ENCODE measurements at regions not wholly inside any gene's neighbourhood (a gene's known extent, or its start where the extent isn't known, plus 50 kb on each side); places are given as distances from the start of the nearest gene placed in this dataset.

GRCh38 chr2:82730811-82731210 is 1728.3 kb downstream of the SUCLG1 start:
- no peak for TF ChIP-seq CTCF (IDR thresholded peaks at IDR 0.05)
- no peak for TF ChIP-seq ZFX (IDR thresholded peaks at IDR 0.05; ENCODE audit: borderline replicate concordance)
- no peak overlapping the region for H3K27ac ChIP-seq

- TF ChIP-seq ZFX (IDR thresholded peaks at IDR 0.05; ENCODE audit: borderline replicate concordance) (no peak), CTCF (IDR thresholded peaks at IDR 0.05) (no peak)
- H3K27ac ChIP-seq, result no peak overlapping the region
Measured at GRCh38 chr2:82728090-82728489, 1731.0 kb downstream of the SUCLG1 start.

- no peak for TF ChIP-seq CTCF (IDR thresholded peaks at IDR 0.05)
- no peak for TF ChIP-seq ZFX (IDR thresholded peaks at IDR 0.05; ENCODE audit: borderline replicate concordance)
- H3K27ac ChIP-seq, result no peak overlapping the region
Measured at GRCh38 chr2:82708681-82709080, 1750.4 kb downstream of the SUCLG1 start.

GRCh38 chr2:82697231-82697630 is 1761.8 kb downstream of the SUCLG1 start:
- no peak for TF ChIP-seq CTCF (IDR thresholded peaks at IDR 0.05)
- TF ChIP-seq ZFX (IDR thresholded peaks at IDR 0.05; ENCODE audit: borderline replicate concordance), result no peak
- H3K27ac ChIP-seq, result no peak overlapping the region

- no peak overlapping the region for H3K27ac ChIP-seq
- TF ChIP-seq CTCF (IDR thresholded peaks at IDR 0.05) (no peak), ZFX (IDR thresholded peaks at IDR 0.05; ENCODE audit: borderline replicate concordance) (no peak)
Measured at GRCh38 chr2:82694431-82694830, 1764.6 kb downstream of the SUCLG1 start.

- TF ChIP-seq CTCF (IDR thresholded peaks at IDR 0.05) (no peak), ZFX (IDR thresholded peaks at IDR 0.05; ENCODE audit: borderline replicate concordance) (no peak)
- H3K27ac ChIP-seq, result no peak overlapping the region
Measured at GRCh38 chr2:82690757-82691411, 1768.2 kb downstream of the SUCLG1 start.

GRCh38 chr2:82675186-82675585 is 1783.9 kb downstream of the SUCLG1 start:
- no peak for TF ChIP-seq CTCF (IDR thresholded peaks at IDR 0.05)
- TF ChIP-seq ZFX (IDR thresholded peaks at IDR 0.05; ENCODE audit: borderline replicate concordance), result no peak
- H3K27ac ChIP-seq, result no peak overlapping the region

Measured in 22Rv1 (cell line).